A172 (cell line): ENCODE measurements at regions not wholly inside any gene's neighbourhood (a gene's known extent, or its start where the extent isn't known, plus 50 kb on each side); places are given as distances from the start of the nearest gene placed in this dataset.

Source experiments
- DNase-seq: peaks from one replicate; pipeline ENCODE4 v3.0.0-alpha.2; 2015; ENCODE audit warnings: low spot score

DNA sequence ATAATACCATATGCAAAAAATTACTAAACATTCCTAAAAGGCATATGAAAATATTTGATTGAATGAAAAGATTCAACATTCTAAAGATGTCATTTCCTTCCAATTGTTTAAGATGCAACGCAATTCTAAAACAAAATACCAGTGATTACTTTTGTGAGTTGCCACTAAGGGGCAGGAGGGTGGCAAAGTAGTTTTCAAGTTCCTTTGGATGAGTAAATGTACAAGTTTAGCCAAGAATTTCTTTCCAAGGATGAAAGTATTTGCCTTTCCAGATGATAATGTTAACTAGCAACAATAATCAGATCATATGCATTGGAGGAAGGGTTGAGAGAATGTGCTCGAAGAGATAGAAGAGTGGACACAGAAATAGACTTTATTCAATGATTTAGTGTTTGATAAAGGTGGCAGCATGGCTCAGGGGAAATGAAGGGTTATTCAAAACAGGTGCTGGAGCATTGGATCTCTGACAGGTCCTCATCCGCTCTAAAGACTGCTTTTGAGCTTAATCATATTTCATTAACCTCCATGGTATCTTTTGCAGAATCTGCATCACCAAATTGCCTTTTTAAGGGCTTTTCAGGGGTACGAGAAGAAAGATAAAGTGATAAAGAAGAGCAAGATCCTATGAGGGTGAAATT lies 678.5 kb upstream of the TBX3 start:
- no peak for DNase-seq

DNA sequence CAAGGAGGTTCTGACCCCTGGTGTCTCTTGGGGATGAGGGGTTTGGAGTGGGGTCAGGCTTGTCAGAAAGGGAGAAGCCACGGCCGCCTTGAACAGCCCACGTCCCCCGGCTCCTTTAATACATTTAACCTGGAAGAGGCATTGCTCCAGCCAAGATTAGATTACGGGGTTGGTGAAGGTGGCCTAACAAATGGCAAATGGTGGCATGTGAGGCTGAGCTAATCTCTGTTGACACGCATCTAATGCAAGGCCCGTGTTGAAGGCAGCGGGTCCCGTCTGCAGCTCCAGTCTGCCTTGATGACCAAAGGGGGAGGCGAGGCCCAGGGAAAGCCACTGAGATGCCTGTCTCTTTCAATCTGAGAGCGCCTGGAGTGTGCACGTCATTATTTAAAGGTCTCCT lies 673.7 kb upstream of the TBX3 start:
- no peak for DNase-seq

DNA sequence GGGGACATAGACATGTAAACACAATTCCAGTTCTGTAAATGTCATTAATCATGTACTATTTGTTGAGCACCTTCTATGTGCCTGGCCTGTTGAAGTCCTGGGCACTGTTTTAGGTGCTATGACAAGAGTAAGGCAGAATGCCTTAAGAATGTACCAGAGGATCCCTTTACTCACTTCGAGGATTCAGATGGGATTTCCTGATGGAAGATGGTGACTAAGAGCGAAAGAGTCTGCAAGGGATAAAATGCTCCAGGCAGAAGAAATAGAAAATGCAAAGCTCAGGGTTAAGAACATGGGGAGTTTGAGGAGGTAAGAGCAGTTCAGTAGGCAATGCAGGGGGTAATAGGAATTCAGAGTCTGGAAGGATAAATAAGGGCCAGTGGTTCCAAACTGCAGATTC lies 671.3 kb upstream of the TBX3 start:
- DNase-seq: no peak

DNA sequence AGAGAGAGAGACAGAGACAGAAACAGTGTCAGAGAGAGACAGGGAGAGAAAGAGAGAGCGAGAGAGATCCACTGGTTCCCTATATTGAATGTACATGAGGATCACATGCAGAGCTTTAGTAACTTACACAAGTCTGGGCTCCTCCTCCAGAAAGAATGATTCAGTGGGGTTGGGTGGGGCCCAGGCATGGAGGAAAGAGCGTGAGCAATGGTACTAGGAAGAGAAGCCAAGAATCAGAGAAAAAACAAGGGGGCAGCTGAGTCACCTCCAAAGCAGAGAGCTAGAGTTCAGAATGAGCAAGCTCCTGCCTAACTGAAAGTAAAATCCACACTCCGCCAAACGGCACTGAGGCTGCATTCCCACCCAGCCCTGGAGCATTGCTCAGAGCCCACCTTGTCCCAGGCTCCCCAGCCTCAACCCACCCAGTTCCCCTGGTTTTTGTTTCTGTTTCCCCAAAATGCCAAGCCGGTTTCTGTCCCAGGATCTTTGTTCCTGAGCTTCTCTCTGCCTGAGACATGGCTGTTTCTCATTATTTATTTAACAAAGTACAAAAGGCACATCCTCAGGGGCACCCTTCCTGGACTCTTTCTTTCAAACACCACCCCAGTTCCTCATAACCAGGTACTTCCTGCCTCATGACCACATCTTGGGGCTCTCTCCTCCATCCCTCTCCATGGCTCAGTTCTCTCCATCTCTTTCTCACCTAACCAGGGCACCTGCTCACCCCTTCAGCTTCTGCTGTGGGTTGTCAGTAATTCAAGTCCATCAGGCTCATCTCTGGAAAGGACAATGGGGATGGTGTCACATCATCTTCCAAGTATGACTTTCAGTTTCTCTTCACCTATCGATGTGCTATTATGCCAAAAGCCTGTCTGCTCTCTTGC lies 670.3 kb upstream of the TBX3 start:
- peak; percentile 89 for DNase-seq

DNA sequence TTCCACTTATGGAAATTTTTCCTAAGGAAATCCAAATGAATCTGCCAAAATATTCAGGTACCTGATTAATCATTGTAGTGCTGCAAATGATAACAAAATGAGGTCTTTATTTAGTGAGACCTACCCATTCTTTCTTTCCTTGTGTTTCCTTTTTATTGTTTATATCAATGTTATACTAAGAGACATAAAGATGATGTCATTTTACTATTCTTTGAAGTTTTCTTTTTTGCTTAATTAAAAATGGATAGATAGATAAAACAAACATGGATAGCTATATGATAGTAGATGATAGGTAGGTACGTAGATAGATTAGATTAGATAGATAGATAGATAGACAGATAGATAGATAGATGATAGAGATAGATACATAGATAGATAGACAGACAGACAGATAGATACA lies 669.5 kb upstream of the TBX3 start:
- DNase-seq: no peak

DNA sequence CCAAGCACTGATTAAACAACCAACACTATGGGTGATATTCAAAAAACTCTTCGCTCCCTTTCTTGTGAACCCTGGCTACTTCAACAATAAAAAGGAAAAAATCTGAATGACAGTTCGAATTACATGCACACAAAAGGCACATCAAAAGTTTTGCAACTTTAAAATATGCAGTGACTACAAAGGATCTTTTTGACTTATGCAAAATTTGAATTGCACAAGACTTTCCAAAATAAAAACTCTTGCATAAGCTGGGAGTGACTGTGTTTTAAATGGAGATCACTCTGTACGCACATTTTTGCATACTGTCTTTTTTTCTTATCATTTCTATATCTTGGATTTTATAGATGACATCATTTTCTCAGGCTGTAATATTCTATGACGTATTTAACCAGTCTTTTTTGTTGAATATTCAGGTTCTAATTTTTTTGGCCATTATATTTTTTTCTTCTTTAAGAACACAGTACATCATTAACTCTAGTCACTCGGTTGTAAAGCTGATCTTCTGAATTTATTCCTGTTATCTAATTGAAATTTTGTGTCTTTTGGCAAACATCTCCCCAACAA lies 667.6 kb upstream of the TBX3 start:
- DNase-seq: no peak

DNA sequence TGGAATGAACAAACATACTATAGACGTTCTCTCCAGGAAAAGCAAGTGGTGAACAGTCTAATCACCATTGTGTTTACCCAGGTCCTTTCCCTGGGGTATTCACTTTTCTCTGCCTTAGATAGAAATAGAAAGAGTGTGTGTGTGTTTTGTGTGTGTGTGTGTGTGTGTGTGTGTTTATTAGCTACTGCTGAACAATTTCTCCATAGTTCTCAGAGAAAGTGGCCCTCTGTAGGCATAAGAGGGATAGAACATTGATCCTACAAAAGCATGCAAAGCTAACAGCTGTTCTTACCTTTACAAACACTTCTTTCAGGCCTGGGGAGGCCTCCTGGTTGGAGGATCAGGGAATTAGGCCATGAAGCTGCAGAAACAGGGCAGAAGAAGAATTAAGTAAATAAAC lies 665.7 kb upstream of the TBX3 start:
- no peak for DNase-seq

DNA sequence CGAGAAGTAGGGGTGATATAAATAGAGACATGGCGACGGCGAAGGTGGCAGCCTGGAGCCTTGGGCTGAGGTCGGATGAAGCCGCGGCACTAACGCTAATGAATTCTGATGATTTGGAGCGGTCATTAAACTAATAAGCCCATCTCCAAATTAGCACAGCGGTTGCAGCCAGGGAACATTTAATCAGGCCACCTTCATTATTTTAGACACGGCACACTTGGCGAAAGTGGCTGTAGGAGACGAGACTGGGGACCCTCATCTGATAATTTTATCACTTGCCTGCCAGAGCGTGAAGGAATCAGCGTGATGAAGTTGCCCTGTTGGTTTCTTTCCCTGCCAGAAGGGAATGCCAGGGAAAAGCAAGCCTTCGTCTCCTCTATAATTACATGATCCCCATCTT lies 664.3 kb upstream of the TBX3 start:
- no peak for DNase-seq

DNA sequence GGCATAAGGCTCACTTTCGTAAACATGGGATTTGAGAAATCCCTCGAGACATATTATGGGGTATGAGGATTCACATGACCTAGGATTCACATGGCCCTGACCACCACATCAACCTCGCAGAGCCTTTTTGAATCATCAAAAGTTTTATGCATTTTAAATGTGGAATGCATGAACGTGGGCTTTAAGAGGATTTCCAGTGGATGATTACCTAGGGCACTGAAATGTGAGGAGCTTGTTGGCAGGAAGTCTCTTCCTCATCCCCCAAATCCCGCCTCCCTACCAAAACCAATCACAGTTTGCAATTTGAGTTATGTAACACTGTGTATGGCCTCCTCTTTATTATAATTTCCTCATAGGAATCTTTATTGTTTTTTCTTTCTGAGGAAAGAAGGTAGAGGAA lies 659.6 kb upstream of the TBX3 start:
- no peak for DNase-seq

DNA sequence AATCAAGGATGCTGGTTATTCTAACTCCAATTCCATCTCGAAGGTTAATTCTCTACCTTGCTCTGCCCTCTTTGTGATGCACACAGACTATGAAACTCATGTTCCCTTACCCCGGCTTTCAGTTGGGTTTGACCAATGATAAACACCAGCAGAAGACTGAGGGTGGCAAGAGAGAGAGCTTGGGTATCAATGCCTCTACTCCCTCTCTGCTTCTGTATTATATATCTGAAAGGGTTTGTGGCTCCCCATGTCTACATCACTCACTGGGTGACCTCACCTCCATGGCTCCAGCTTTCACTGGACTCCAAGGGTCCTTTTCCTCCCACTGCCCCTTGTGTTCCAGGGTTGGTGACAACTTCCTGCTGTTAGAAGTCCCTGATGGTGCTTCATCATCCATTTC lies 659.0 kb upstream of the TBX3 start:
- DNase-seq: no peak

DNA sequence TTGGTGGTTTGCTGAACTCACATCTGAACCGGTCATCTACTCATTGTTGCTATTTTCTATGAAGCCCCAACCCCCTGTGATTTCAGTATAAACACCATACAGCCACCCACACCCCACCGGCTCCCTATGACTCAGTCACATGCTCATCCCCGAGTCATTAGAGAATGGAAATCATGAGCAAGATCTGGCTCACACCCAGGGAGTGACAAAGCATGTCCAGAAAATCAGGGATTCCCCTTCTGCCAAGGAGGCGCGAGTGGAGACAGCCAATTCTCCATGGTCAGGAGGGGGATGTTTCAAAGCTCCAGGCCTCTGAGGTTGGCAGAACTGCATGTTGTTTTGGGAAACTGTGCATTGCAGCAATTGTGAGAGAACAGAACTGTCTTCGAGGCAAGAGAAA lies 657.5 kb upstream of the TBX3 start:
- peak; percentile 97 for DNase-seq

DNA sequence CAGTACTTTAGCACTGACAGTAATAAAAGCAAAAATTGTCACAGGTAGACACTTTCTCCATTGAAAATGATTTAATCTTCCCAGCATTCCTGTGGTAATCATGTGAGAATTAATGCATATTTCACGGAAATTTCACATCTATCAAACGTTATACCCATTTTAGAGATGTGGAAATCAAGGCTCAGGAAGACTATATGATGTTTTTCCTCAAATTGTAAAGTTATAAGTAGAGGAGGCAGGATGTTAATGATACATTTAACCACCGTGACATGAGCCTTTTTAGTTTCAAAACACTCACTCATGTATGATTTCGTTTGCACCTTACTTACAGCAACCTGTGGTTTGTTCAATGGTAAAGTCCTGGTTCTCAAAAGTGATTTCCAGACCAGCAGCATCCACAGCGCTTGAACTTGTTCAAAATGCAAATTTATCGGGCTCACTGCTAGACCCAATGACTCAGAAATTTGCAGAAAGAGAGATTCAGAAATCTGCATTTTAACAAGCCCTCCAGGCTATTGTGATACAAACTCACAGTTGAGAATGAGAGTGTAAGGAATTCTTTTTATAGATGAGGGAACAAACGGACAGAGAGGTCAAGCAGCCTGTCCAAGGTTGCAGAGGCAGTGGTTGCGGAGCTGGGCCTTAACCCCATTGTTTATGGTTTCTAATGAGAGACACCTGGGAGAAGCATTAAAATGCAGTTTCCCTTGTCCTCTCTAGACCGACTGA lies 654.8 kb upstream of the TBX3 start:
- no peak for DNase-seq

DNA sequence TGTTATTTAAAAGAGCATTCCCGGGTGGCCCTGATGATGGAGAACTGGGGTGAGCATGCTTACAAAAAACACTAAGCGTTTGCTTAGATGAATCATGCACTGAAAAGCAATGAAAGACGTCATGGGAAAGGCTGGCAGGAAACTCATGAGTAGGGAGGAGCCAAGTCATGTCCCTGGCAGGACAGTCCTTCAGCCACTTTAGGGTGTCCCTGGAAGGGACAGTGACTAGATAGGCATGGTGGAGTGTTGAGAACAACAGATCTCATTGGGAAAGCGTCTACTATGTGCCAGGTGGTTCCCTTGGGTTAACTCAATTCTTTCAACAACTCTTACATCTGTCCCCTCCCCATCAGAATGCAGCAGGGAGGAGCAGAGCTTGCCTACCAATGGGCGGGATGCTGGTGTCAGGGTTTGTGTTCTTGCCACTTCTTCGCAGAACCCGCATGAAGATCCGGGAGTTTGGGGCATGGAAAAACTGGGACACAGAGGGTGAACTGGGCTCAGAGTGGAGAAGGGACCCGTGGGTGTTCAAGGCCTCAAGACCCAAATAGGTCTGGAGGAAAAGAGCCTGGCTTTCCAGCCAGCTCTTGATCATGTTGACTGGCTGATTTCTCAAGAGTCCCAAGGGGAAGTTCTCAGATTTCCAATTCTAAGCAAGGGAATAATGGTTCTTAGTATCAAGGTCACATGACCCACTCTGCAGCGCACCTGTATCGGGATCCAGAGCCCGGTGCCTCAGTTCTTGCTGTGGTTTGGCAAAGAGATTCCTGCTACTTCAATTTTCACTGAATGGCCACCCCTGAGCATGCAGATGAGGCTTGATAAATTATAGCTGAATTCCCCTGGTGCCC lies 653.9 kb upstream of the TBX3 start:
- peak; percentile 92 for DNase-seq

DNA sequence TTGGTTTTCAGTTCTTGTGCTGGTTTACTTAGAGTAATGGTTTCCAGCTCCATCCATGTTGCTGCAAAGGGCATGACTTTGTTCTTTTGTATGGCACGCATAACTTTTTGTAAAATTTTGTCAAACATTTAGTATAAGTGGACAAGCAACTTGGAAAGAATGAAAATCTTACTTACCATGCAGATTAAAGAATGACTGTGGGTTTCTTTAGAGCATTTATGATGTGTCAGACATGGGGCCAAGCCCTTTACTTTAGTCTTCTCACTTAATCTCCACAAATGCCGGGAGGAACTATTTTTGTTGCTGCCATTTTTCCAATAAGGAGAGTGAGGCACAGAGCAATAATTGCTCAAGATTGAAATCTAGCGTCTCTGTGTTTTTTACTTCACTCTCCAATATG lies 652.5 kb upstream of the TBX3 start:
- no peak for DNase-seq

DNA sequence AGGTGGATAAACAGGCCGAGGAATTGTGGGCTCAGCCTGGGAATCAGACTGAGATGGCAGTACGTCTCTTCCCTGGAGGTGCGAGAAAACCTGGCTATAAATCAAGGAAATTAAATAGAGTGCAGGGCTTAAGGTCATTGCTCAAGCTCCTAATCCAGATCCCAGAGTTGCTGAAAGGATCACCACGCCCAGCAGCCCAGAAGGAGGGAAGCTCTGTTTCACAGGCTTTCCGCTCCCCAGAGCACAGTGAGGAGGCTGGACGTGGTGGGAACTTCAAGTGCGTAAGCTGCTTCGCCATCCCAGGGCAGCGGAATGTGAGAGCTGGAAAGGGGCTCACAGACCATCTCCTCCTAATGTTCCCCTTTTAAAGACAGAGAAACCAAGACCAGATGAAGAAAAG lies 651.6 kb upstream of the TBX3 start:
- no peak for DNase-seq

DNA sequence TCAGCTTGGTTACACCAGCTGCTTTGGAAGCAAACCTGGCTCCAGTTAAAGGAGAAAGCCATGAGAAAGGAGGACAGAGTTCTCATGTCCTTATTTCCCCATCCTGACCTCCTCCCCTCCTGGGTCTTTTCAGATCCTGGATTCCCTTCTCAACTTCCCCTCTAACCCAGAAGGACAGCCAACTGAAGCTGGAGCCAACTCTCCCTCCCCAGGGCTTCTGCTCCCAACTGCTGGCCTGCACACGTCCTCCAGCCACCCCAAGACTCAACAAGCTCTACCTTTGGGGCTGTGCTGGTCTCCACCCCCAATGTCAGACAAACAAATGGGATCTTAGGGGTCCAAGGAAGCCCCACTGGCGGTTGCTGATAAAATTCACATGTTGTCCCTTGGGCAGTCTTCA lies 651.1 kb upstream of the TBX3 start:
- no peak for DNase-seq

DNA sequence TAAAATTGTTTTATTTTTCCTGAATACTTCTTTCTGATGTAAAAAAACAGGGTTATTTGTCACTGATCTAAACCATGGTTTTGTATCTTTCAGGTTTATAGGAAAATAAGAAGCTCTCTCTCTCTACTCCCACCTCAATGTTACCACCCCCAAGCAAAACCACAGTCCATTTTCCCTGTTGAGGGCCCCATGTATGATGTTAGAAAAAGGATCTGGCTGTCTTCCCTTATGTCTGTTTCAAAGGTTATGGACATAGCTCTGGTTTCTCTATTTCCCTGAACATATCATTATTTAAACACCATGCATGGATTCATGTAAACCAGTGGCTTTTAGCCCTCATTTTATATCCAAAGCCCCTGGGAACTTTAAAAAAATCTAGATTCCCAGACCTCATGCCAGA lies 649.0 kb upstream of the TBX3 start:
- DNase-seq: no peak

DNA sequence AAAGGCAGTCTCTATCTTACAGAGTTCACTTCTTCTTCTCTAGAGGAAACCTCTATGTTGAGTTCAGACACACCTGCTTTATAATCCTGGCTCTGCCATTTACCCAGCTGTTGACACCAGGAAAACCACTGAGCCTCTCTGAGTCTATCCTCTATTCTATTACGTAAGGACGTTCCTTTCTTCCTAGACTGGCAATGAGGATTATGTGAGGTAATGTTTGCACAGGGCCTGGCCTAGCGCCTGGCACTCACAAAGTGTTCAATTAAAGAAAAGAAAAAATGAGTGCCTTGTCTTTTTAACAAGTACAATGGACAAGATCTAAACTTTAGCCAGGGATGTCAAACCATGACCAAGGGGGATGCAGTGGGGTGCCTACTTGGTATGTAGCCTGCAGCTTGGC lies 641.9 kb upstream of the TBX3 start:
- no peak for DNase-seq

DNA sequence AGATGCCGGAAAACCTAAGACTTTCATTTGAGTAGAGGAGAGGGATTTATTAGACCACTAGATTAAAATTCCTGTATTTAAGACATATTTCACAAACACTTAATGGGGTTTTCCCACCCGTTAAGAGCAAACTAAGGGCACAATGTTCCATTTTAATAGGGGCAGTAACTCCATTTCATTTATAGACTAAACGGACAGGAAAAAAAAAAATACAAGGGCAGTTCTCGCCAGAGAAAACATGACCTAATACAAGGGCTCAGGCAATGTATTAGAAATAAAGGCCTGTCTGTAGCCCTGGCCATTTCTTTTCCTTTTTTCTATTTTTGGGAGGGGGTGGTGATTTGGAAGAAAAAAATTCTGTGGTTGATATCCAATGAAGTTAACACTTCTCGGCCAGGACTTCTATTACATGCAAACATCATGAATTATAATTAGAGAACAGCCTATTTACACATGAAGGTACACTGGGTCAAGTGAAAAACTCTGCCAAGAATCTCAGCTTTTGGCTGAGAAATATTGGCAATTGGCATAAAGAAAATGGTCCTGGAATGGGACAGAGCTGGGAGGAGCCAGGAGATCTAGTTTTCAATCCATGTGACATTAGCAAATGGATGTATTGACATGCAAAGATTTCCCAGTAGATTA lies 641.1 kb upstream of the TBX3 start:
- no peak for DNase-seq

DNA sequence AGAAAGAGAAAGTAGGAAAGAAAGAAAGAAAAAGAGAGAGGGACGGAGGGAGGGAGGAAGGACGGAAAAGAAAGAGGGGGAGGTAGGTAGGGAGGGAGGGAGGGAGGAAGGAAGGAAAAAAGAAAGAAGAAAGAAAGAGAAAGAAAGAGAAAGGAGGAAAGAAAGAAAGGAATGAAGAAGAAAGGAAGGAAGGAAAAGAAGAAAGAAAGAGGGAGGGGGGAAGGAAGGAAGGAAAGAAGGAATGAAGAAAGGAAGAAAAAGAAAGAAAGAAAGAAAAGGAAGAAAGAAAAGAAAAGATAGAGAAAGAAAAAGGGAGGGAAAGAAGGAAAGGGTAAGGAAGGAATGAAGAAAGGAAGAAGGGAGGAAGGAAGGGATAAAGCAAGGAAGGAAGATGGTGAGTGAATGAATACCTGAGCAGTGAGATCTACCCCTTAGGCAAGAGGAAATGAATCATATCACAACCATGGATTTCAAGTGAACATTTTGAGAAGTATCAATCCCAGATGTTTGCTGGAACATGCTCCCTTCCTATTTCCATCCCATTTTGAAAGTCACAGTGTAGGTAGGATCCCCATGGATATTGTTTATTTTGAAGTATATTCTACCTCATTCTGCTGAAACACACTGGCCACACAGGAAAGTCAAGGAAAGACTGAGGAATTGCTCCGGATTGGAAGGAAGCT lies 639.4 kb upstream of the TBX3 start:
- peak; percentile 29 for DNase-seq

DNA sequence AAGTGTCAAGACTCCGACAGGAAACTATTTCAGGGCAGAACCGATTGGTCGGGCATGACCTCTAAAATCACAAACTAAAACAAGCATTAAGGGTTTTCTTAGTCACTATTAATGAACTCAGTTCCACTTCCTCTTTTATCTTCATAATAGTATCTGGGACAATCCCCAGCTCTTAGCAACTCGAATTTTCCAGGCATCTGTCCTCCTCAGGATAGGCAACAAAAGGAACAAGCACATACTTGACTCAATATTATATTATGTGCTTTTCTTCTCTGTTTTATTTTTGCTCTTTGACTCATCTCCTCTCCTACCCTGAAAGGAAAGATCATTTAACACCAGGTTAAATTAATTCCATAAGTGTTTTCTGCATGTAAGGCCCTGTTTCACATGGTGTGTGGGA lies 638.3 kb upstream of the TBX3 start:
- no peak for DNase-seq
